Gastroesophageal sphincter (tissue), 4 donors: ENCODE measurements at regions not wholly inside any gene's neighbourhood (a gene's known extent, or its start where the extent isn't known, plus 50 kb on each side); places are given as distances from the start of the nearest gene placed in this dataset.

Experiments used
- ATAC-seq: fragments of 150-250 bp; one replicate; pipeline ENCODE4 v1.9.1; 2016; ENCODE audit warnings: mild to moderate bottlenecking, moderate library complexity
- H3K27ac ChIP-seq, 4 donors: fragments of 200-600 bp; sonication (generic) in 3 of 4; 1 replicate in 3 of 4; 2 replicates in 1 of 4; pipeline ENCODE4 v1.5.1; 2016 to 2019
- H3K27me3 ChIP-seq: fragments of 200-600 bp; sonication (generic); one replicate; pipeline ENCODE4 v1.5.1; 2019
- H3K36me3 ChIP-seq, 2 donors: fragments of 200-600 bp; sonication (generic); one replicate each; pipeline ENCODE4 v1.5.1; 2019; ENCODE audit warnings: control low read depth in 1 of 2
- H3K4me1 ChIP-seq, 3 donors: fragments of 200-600 bp; sonication (generic); 1 replicate in 2 of 3; 2 replicates in 1 of 3; pipeline ENCODE4 v1.5.1; 2016 to 2019; ENCODE audit warnings: control low read depth in 2 of 3
- H3K4me3 ChIP-seq, 2 donors: fragments of 200-600 bp; sonication (generic); one replicate each; pipeline ENCODE4 v1.5.1; 2019; ENCODE audit warnings: mild to moderate bottlenecking in 1 of 2, moderate library complexity in 1 of 2
- H3K9me3 ChIP-seq, 3 donors: fragments of 200-600 bp; sonication (generic); one replicate each; pipeline ENCODE4 v1.5.1; 2017 to 2019; ENCODE audit warnings: control low read depth in 2 of 3
- EP300 ChIP-seq: sonication (generic); formaldehyde crosslinking; IDR thresholded peaks from one replicate; pipeline ENCODE4 v1.6.1; 2017; ENCODE audit warnings: antibody characterized with exemption, mild to moderate bottlenecking
- POLR2A ChIP-seq, 2 donors: fragments of 450-650 bp; IDR thresholded peaks; one replicate each; pipeline ENCODE4 v1.6.1; 2017; ENCODE audit warnings: antibody characterized with exemption in 2 of 2, mild to moderate bottlenecking in 2 of 2, moderate library complexity in 1 of 2
- POLR2AphosphoS5 ChIP-seq: sonication (generic); formaldehyde crosslinking; IDR thresholded peaks from one replicate; pipeline ENCODE4 v1.6.1; 2017; ENCODE audit warnings: antibody characterized with exemption
- WGBS, 2 donors: methylation state at CpG; one replicate each; pipeline ENCODE4 v1.1.5; 2018; ENCODE audit warnings: low coverage in 1 of 2; 5-methylcytosine and 5-hydroxymethylcytosine counted together
- TF ChIP-seq, protein P1 (sequence below), 4 experiments: fragments of 200-600 bp in 2 of 4; fragments of 450-650 bp in 2 of 4; sonication (generic) in 1 of 4; IDR thresholded peaks; one replicate each; pipeline ENCODE4 v1.5.1; 2017 to 2019; ENCODE audit warnings: antibody characterized with exemption in 4 of 4, mild to moderate bottlenecking in 2 of 4, moderate library complexity in 2 of 4

DNA sequence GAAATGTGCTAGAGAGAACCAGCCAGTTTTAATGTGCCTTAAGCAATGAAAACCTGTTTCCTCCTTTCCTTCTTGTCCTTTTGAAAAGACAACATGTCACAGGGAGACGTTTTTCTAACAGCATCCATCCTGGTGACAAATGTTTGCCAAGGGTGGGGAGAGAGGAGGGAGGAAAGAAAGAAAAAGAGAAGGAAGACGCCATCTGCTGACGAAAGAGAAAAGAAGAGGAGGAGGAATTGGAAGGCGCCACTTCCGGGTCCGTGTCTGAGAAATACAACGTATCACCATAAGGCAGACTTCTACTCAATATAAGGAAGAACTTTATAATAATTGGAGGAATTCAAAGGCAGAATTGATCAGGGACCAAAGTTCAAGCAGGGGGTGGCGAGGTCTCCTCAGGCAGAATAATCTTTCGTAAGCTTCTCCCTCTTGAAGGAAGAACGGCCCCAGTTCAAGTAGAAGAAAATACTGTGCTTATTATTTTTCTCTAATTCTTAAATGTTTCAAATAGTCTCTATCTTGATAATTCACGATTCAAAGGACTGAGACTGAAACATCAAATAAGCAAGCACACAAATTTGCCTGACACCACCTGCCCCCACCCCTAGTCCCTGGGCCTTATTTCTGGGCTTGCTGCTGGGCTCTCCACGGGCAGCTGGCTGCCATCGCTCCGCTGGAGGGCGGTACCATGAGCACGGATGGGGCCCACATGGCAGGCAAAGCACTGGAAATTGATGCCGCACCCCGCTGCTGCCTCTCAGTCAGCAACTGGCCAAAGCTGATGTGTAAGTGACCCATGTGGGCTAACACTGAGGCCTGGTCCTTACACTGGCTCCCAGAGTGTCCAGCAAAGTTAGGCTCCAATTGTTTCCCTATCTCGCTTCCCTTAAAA lies 273.7 kb upstream of the KLF14 start:
- peaks cover 0 to under 1% (median 0%) of the 10 kb centered on the region in 3 donors for H3K9me3 ChIP-seq
- no peaks in the 10 kb centered on the region for H3K27me3 ChIP-seq
- H3K4me1 ChIP-seq = peaks cover 29 to 81% (median 35%) of the 10 kb centered on the region in 3 donors
- peak; percentile 25 for ATAC-seq
- WGBS, 2 donors = 27 to 36% methylated on average over 11 of the region's 19 CpGs
- H3K4me3 ChIP-seq = no peak overlapping the region
- H3K36me3 ChIP-seq = no peaks in the 10 kb centered on the region
- no peak for TF ChIP-seq POLR2A (IDR thresholded peaks at IDR 0.05)
- peak; percentile 38 for TF ChIP-seq POLR2AphosphoS5
- TF ChIP-seq EP300 = no peak
- TF ChIP-seq, protein P1, sequence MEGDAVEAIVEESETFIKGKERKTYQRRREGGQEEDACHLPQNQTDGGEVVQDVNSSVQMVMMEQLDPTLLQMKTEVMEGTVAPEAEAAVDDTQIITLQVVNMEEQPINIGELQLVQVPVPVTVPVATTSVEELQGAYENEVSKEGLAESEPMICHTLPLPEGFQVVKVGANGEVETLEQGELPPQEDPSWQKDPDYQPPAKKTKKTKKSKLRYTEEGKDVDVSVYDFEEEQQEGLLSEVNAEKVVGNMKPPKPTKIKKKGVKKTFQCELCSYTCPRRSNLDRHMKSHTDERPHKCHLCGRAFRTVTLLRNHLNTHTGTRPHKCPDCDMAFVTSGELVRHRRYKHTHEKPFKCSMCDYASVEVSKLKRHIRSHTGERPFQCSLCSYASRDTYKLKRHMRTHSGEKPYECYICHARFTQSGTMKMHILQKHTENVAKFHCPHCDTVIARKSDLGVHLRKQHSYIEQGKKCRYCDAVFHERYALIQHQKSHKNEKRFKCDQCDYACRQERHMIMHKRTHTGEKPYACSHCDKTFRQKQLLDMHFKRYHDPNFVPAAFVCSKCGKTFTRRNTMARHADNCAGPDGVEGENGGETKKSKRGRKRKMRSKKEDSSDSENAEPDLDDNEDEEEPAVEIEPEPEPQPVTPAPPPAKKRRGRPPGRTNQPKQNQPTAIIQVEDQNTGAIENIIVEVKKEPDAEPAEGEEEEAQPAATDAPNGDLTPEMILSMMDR (IDR thresholded peaks at IDR 0.05) = peak; percentile 43 to 66 (median 52)
- H3K27ac ChIP-seq = peak overlapping the region; percentile 58 to 76 (median 74)

- Histone ChIP-seq H3K4me3 (no peak overlapping the region), H3K27ac (peak overlapping the region; percentile 21 to 76 (median 62)), H3K4me1 (peaks cover 39 to 91% (median 44%) of the 10 kb centered on the region in 3 donors), H3K9me3 (no peaks in the 10 kb centered on the region), H3K36me3 (no peaks in the 10 kb centered on the region), H3K27me3 (no peaks in the 10 kb centered on the region)
- TF ChIP-seq POLR2A (IDR thresholded peaks at IDR 0.05) = no peak
- TF ChIP-seq EP300 = no peak
- peak; percentile 69 for TF ChIP-seq POLR2AphosphoS5
- WGBS, 2 donors = 26 to 29% methylated on average over 4 to 5 of the region's 5 CpGs
- ATAC-seq = no peak
Observed at GRCh38 chr7:131008840-131009711, 275.1 kb upstream of the KLF14 start.

DNA sequence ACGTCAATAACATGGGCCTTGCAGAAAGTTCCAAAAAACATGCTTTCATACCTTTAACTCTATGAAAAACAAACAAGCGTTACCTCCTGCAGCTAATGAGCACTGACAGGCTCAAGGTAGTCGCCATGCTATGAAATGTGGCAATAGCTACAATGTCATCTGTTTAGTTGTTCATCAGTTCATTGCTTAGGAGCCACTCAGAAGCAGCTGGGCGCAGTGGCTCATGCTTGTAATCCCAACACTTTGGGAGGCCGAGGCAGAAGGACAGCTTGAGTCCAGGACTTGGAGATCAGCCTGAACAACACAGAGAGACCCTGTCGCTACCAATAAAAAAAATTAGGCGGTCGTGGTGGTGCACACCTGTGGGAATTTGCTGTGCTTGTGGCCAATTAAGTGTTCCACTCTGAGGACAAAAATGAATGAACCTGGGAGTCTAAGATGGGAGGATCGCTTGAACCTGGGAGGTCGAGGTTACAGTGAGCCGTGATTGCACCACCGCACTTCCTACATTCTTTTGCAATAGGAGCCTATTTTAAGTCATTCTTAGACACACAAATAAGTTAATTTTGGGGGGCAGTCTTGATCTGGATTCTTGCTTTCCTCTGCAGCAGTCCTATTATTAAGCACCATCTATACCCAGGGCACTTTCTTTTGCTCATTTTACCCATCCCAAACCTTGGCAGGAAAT lies 276.2 kb upstream of the KLF14 start:
- Histone ChIP-seq H3K4me1 (peaks cover 46 to 91% (median 48%) of the 10 kb centered on the region in 3 donors), H3K36me3 (no peaks in the 10 kb centered on the region), H3K4me3 (no peak overlapping the region), H3K9me3 (no peaks in the 10 kb centered on the region), H3K27me3 (no peaks in the 10 kb centered on the region), H3K27ac (peak overlapping the region; percentile 48 to 78 (median 68))
- ATAC-seq = no peak
- TF ChIP-seq, protein P1 (IDR thresholded peaks at IDR 0.05) = no peak
- TF ChIP-seq POLR2A (IDR thresholded peaks at IDR 0.05) (no peak), POLR2AphosphoS5 (no peak), EP300 (no peak)
- WGBS, 2 donors = 86% methylated on average over 10 to 11 of the region's 12 CpGs

GRCh38 chr7:131010717-131011431 lies 276.9 kb upstream of the KLF14 start:
- WGBS, 2 donors = 58 to 79% methylated on average over 5 of the region's 6 CpGs
- Histone ChIP-seq H3K27me3 (no peaks in the 10 kb centered on the region), H3K27ac (peak overlapping the region; percentile 48 to 78 (median 71)), H3K9me3 (no peaks in the 10 kb centered on the region), H3K4me3 (no peak overlapping the region), H3K4me1 (peaks cover 48 to 98% (median 49%) of the 10 kb centered on the region in 3 donors), H3K36me3 (no peaks in the 10 kb centered on the region)
- no peak for TF ChIP-seq EP300
- peak; percentile 67 for TF ChIP-seq POLR2AphosphoS5
- ATAC-seq = peak; percentile 53

DNA sequence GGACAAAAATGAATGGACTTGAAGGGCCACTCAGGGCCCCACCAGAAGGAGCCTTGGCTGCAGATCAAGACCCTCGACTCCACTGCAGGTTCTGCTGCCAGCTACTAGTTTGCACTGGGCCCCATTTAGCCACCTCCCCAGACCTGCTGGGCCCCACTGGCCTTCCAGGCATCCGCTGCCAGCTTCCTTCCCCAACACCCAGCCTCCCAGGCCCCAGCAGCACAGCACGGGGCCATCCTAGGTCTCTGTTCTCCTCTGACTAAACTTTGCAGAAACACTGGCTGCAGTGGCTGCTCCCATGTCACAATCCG lies 277.4 kb upstream of the KLF14 start:
- Histone ChIP-seq H3K27me3 (no peaks in the 10 kb centered on the region), H3K9me3 (no peaks in the 10 kb centered on the region), H3K36me3 (no peaks in the 10 kb centered on the region), H3K4me1 (peaks cover 49 to 100% (median 52%) of the 10 kb centered on the region in 3 donors), H3K4me3 (no peak overlapping the region), H3K27ac (peak overlapping the region; percentile 48 to 78 (median 71))
- TF ChIP-seq EP300 (no peak), POLR2A (IDR thresholded peaks at IDR 0.05) (no peak), POLR2AphosphoS5 (no peak)
- TF ChIP-seq, protein P1 (IDR thresholded peaks at IDR 0.05) = no peak
- peak; percentile 11 for ATAC-seq
- WGBS, 2 donors = 60 to 86% methylated on average over 3 of the region's 4 CpGs
